Hematopoietic multipotent progenitor cell treated with erythropoietin and hydrocortisone succinate and interleukin-3 and kit ligand, for 4 days (in vitro differentiated cells): ENCODE measurements at regions not wholly inside any gene's neighbourhood (a gene's known extent, or its start where the extent isn't known, plus 50 kb on each side); places are given as distances from the start of the nearest gene placed in this dataset.

ENCODE experiments used
- DNase-seq: peaks from one replicate; pipeline ENCODE4 v3.0.0-alpha.2; 2015

DNA sequence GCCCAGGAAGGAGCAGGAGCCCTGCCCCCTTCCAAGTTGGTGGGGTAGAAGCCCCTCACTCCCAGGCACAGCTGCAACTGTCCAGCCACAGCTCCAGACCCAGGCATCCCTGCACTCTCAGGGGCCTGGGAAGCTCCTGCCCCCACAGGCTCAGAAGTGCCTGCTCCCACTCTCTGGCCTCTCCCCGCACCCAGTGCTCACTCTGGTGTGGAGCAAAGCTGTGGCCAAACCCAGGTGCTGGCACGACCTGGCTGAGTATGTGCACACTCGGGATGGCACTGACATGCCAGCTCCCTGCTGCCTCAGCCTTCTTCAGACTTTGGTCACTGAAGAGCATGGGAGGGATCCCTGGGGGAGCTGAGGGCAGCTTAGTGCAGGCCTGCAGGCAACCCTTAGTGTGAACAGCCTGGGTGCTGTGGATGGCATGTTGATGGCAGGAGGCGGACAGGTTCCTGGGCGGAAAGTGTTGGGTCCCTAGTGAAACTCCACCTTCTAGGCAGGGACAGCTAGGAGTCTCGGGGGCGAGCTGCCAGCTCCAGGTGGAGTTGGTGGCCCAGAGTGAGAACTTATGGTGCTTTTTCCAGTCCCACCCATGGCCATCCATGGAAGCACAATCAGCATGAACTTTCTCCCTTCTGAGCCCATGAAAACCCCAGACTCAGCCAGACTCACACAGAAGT is 489.2 kb upstream of the ROBO2 start:
- no peak for DNase-seq

DNA sequence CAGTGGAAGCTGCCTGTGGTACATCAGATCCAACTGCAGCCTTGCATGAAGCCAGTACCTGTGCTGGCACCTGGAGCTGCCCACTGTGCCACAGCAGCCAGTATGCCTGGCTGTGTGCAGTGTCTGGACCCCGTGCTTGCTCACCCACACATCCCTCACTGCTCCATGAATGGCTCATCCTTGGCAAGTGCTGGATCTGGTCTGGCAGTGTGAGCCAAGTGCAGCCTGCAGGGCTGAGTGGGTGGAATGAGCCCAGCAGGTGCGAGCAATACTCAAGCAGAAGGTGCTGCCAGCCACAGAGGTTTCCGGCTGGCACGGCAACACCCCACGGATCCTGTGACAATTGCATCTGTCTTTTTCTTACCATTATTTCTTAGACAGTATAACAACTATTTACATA is 488.2 kb upstream of the ROBO2 start:
- no peak for DNase-seq

DNA sequence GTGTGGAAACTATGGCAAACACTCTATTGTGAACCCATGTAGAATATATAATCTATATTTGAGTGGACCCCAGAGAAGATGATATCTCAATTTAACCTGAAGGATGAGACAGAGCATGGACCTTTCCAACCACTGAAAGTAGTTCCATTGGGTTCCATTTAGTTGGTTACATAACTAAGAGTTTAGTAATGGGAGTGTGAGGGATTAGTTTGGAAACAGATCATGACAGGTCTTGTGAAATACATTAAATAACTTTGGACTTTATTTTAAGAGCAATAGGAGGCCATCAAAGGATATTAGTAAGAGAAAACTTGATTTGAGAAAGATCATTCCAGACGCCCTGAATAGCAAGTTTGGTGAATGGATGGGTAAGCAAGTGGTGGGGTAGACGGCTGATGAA is 487.2 kb upstream of the ROBO2 start:
- DNase-seq = no peak

DNA sequence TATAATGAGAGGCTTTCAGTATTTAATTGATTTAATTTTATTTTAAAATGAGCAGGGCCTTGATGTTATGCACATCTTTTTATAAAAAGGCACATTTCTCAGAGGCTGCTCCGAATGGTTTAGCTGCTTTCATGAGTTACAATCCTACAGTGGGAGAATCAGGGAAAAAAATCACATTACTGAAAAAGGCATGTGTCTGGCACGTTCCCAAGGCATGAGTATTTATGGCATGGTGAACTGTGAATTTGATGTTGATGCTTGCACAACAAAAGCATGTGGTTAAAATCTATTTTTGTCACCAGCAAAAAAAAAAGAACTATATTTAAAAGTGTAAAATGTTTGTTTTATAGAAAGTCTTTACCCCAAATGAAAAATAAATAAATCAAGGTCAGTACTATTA is 485.2 kb upstream of the ROBO2 start:
- no peak for DNase-seq

DNA sequence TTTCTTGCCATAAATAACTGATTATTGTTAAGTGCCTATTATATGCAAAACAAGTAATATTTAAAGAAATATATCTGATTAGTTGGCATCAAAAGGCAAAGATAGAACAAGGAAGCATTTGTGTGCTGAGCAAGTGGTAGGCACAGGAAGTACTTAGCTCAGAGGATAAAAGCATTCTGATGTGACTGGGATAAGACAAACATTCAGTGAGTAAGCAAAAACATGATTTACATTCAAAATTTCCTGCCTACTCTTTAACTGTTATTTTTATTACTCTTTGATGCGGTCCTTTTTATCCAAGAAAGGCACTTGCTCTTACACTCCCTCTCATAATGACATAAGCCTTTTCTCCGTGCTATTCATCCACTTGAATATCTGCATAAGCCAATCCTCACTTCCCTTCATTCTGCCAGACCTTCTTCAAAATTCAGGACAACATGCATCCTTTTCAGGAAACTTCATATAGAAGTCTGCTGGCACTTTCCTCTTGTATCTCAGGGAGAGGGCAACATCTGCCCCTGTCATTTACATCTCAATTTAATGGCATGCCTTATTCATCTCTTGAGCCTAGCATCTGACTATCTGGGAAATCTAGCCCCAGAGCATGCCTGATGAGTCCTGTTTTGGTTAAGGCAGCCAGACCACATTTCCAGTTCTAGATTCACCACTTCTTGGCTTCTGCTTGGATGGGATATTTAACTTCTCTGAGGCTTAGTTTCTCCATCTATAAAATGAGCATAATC is 478.2 kb upstream of the ROBO2 start:
- no peak for DNase-seq

DNA sequence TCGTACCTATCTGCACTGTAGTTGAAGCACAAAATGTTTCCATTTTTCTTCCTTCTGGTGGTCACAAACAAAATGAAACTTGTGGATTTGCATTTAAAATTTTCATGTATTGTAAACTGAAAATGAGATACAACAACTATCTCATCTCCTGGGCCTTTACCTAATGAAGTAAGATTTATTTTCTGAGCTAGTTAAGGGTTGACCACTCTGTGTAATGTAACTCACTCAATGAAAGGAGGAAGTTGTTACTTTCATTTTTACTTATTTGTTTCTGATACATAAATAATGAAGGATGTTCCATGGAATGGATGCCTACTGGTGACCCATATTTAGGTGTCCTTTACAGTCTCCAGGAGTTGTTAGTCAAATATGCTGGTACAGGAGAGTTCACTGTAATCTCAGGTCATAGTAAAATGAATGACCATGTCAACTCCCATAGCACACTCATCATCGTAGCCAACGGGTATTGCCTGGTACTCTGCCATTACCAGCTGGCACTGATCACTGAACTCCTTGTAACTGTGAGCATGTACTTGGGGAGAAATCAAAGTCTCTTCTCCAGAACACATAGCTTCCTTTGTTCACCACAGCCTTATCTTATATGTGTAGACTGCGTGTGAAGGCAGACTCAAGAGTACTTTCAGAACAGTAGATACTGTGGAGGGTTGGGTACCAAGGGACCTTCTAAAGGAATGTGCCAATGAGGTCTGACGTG is 474.2 kb upstream of the ROBO2 start:
- no peak for DNase-seq

DNA sequence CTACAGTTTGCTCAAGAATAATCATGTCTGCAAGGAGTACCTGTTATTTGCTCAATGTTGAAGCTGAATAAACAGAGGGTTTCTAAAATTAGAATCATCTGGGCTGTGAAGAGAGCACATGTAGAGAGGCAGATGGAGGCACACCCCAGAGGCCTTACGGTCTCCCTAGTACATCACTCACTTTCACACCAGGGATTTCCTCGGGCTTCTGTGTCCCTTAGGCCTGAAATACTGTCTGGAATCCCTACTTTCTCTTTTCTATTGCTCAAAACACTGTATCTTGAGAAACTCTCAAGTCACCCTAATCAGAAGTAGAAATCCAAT is 473.7 kb upstream of the ROBO2 start:
- DNase-seq = no peak

DNA sequence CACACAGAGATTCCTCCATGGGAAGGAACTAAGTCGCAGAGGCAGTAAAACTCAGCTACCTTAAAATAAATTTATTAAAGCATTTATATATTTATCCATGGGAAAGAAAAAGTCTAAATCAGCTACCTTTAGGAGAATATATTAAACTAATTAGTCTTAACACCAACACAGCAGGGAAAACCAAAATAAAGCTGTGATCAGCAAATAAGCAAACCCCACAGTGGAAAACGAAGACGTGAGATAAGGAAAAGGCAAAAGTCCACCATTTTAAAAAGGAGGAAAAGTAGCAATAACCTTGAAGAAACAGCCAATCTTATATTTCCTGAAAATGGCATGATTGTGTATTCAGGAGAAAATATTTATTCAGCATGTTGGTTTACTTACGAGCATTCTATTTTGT is 473.0 kb upstream of the ROBO2 start:
- no peak for DNase-seq

DNA sequence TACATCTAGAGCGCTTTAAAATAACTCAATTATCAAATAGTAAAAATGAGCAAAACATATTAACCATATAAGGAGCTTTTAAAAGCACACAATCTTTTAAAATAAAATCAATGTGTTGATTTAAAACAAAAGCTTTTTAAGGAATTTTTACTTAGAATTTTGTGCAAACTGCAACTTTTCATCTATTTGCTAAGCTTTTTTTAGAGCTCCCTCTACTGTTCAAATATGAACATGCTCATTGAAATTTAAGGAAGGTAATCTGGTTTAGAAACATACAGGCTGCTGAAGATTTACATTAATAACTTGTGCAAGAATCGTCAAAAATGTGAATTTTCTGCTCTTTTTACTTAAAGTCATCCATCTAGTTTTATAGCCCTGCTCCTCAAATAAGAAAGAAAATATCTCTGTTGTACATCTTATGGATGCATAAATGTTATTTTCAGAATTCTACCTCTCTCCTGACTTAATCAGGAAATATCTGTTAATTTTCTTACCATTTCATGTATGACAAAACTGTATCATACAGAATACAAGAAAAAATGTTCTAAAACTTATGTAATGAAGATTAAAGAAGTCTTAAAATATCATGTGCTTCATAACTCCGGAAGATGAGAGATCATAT is 469.4 kb upstream of the ROBO2 start:
- DNase-seq = peak; percentile 44

DNA sequence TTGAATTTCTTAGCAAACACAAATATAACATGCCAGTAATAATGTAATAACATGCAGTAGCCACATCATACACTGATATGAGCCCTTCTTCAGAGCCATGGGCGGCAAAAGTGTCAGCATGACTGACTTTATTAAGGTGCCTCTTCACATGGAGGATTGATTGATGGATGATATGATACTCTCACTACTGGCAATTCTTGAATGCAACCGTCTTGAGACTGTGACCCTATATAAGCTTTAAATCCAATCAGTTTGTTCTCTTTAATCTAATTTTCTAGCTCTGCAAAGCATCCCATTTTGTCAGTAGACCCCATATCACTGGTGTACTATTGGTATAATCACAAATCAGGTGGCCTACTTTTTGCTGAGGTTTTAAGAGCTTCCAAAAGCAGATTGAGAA is 463.7 kb upstream of the ROBO2 start:
- no peak for DNase-seq

DNA sequence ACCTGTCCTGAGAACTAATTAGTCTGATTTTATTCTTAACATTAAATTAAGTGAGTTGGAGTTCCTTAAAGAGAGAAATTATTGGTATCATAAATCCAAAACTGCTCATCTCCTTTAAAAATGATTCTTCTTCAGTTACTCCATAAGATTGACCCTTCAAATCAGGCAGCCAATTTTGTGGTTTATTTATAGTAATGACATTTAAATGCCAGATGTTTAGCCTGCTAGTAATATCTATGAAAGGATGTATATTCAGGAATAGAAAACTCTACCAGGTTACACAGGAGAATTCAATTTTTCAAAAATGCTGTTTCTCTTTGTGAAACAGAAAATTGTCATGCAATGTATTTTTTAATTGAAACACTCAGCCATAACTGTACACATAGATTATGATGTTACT is 457.8 kb upstream of the ROBO2 start:
- no peak for DNase-seq

DNA sequence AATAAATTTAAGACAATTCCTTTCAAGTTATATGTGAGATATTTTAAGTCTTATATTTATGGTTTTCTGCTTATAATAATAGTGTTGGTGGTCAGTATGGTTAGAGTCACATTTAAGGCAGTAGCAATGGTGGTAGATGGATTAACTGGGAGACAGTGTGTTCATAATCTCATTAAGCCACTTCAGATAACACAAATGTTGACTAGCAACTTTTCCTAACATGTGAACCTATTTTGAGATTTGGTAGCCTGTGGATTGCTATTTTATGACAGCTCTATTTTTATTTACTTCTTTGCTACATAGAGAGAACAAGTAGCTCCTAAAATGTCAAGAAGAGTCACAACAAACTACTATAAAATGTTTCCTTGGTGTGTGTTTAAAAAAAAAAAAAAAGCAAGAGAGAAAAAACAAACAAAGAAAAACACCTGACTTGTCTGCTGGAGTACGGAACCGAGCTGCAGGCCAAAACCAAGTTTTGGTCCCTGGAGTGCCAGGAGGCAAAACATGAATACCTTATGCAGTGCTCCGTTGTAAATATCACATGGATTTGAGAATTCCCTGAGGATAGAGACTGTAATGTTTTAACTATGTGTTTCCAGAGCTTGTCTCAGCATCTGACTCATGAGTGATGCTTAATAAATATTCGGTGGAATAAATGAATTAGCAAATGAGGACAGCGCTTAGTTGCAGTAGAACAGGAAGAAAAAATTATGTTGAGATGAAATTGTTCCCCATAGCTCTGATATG is 457.1 kb upstream of the ROBO2 start:
- DNase-seq = no peak

DNA sequence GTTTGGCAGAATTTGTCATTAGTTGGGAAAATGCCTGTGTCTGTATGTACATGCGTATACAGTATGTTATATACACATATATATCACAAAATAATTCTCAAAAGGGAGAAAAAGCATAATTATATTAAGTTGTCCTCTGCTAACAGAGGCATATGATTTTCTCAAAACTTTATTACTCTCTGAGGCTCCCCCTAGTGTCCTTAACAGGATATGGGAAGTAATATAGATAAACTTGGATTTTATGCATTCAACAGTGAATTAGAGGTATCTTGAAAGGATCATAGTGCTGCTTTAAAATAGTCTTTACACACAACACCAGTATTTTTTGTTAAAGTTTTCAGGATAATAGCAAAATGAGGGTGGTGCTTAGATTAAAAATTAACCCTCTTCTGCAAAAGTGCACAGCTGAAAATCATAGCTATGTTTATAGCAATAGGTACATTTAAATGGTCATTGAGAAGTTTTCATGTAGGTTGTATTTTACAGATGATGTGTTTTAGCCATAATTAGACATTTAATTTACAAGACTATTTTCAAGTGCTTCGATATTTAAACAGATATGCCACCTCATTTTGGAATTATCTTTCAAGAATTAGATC is 454.0 kb upstream of the ROBO2 start:
- DNase-seq = peak; percentile 46

DNA sequence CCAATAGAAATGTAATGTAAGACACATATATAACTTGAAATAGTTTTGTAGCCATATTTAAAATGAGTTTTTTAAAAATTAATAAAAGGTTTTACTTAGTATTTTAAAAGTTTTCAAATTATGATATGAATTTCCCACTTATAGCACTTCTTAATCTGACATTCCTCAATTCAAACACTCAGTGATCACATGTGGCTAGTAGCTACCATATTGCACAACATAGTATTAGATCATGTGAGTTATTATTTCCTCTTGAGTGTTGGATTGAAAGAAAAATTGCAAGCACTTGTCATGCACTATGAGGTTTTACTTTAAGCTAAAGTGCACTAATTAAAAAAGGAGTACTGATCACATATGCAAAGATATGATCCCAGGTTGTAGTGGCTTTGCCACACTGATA is 453.4 kb upstream of the ROBO2 start:
- DNase-seq = no peak

DNA sequence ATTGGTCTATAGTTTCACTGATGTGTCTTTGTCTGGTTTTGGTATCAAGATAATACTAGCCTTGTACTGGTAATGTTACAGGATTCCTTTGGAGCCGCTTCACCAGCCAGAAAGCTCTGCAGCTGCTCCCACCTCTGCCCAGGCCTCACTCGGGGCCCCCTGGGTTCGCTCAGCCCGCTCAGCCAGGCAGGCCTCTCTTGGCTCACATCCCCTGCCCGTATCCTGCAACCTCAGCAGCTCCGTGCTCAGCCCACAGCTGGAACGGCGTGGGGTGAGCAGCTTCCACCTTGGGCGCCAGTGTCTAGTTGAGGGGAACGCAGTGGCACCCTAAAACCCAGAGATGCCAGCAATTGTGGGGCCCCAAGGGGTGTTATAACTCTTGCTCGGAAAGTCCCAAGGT is 429.7 kb upstream of the ROBO2 start:
- no peak for DNase-seq

DNA sequence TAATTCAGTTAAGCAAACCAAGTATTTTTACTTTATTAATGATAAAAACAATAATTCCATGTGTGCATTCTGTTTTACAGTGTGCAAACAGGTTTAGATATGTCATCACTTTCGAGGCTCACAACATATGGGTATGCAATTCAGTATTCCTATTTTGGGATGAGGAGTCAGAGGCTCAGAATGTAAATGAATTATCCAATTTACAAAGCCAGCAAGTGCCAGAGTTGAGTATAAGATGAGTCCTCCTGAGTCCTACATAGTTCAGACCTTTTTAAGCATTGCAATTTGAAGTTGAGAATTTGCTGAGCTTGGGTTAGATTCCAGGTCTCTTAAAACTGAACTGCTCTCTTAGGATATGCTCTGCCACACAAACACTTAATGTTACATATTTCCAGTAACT is 424.2 kb upstream of the ROBO2 start:
- no peak for DNase-seq

DNA sequence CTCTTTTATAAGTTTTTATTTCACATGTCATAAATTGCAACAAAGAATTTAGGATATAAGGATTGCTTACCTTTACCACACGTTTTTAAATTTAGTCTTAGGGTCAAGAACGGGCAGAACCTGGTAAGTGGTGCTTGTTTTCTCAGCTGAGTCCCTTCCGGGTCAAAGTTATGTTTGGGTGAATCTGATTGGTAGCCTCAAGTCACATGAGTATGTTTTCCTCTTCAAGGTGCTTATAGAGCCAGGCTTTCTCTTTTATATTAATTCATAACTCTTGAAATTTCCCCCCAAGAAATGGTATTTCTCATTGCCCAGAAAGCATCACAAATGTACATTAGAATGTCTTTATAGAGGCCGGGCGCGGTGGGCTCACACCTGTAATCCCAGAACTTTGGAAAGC is 415.7 kb upstream of the ROBO2 start:
- no peak for DNase-seq

DNA sequence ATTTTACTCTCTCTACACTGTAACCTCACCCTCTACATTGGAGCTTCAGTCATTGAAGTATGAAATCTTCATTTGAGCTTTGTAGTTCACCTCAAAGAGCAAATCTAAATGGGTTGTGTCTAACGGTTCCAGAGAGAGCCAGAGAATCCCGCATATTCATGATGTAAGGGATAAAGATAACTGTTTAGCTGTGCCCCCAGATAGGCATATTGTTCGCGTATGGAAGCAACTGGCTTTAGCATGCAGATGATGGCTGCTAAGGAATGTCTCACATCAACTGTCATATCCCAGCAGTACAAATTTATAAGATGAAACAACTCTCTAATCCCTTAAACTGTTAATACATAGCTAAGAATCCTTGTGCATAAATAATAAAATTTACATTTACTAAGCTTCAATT is 412.7 kb upstream of the ROBO2 start:
- no peak for DNase-seq

DNA sequence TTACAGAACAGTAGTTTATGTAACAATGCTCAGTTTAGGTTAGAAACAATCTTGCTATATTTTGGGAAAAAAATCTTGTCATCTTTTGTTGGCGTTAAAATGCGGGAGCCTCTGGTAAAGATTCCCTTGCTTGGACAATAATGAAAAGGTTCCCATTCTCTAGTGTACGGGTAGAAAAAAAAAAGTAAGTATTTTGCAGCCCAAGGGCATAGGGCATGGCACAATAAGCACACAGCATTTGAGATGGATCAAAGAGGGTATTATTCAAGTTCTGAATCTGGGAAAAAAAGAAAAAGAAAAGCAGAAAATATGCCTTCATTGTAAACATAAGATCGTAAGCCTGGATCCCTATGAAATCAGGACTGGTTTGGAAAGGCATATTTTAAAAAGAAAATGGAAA is 408.6 kb upstream of the ROBO2 start:
- DNase-seq = no peak

DNA sequence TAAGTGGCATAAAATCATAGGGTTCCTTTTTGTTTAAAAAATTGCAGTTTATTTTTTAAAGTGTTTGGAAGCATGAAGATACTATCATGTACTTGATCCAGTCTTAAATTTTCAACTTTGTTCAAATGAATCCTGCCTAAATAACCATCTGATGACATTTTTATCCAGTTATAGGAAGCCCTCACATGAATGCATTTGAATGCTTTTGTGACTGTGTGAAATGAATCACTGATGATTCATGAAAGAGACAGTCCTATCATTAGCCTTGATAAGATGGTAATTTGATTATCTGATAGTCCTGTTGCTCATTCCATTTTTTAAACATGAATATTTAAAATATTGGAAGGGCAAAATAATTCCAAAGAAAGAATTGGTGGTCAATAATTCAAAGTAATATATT is 401.9 kb upstream of the ROBO2 start:
- DNase-seq = no peak

DNA sequence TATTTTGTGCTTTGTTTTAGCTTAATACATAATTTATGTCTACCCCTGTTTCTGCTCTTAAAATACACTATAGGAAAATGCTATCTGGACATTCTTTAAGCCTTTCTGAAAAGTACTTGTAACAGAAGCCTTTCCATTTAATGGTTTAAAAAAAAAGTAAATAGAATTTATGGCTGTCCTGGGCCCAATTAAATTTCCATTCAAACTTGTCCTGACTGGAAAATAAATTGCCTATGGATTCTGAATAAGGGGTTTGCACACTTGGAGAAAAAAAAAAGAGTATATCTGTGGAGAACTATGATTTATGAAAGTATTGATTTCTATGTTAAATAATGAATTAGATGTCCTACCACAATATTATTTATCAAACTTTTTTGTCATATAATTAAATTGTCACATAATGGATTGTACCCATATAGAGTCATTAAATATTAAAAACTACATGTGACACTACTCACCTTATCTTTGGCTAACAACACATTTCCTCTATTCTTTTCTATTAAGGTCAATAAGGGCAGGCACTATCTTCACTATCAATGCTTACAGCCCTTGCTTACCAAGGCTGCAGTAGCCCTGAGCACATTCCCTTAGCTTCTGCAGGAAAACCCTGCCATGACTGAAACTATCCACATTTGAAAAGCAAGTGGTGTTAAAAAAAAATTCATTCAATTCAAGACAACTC is 396.1 kb upstream of the ROBO2 start:
- DNase-seq = no peak

DNA sequence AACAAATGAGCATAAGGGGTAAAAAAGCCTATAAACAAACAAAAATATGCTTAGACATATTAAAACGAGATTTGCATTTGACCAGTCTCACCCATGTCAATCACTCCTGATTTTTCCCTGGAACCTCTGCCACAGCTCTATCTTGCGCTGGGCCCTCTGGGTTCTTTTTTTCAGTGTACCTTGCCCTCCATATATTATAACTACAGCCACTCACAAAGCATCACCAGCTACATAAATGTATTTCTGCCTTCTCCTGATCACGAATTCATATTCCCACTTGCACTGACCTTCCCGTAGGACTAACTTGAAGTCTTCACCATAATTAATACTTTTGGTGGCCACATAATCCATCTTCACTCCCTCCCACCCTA is 395.6 kb upstream of the ROBO2 start:
- no peak for DNase-seq
